ENCODE measurements at regions not wholly inside any gene's neighbourhood (a gene's known extent, or its start where the extent isn't known, plus 50 kb on each side); places are given as distances from the start of the nearest gene placed in this dataset.
"Not testable (repeated sequence)": the region's sequence is repeated elsewhere in the genome, so short reads cannot be mapped to it uniquely, and the experiment has no call there.

DNA sequence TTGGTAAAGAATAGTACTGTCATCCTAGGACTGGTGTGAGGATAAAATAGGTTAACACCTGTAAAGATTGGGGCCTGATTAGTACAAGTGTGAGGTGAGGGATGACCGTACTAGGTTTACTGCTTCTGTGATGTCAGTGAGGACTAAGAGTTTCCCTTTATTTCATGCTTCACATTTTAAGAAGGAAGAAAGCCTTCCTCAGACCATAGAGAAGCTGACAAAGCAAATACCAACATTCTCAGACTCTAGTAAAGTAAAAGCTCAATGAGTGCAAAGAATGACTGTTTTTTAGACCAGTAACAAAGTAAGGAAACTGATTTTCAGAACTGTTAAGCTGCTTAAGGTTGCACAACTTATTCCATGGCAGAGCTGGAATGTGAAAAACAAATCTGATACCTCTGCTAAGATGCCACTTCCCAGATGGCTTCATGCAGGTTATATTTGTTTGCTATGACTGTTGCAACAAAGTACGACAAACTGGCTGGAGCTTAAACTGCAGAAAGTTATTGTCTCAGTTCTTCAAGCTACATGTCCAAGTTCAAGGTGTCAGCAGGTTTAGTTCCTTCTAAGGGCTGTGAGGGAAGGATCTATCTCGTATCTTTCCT, 354.9 kb downstream of the RSL24D1 start:
- DNase-seq (ENCODE audit: low spot score): no peak

DNA sequence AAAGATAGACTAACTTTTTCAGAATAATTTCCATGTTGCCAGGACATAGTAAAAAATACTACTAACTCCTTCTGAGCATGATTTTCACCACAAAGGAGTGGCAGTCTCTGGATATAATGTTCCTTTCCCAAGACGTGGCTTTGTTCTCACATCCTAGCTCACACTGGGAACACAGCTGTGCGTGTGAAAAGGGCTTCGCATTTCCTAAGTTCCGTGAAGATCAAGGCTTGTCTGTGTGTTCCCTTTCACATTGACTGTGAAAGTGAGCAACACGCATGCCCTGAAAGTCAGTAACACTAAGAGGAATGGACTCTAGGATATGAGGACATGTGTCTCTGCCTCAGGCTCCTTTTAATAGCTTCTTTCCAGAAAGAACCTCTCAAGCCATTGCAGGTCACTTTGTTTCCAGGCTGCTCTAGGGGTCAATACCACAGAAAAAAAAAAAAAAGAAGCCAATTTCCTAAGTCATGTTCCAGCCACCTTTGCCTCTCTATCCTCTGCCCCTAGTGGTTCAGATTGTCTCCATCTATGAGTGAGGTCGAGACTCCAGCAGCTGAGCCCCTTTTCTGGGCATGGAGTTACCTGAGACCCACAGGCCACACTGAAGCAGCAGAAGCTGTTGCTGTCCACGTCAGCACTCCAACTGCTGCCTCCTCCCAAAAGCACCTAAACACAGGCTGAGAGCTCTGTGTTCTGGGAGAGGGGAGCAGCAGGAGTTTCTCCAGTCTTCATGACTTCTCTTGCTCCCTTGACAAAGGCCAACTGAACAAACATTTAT, 355.9 kb downstream of the RSL24D1 start:
- no peak for DNase-seq (ENCODE audit: low spot score)

DNA sequence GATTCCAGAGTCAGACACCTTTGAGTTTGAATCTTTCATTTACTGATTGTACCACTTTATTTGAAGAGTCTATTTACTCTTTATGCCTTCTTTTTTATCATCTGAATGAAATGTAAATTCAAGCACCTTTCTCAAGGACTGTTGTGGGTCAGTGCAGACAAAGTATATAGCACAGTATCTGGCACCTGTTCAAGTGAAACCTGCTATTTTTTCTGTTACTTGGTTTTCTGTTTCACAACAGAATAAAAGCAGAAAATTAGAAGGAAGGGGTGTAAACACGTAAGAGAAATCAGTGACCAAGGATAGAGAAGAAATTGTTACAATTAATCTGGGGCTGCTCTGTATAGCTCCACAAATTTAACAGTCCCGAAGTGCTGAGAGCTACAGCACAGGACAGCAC, 357.4 kb downstream of the RSL24D1 start:
- DNase-seq (ENCODE audit: low spot score): no peak

DNA sequence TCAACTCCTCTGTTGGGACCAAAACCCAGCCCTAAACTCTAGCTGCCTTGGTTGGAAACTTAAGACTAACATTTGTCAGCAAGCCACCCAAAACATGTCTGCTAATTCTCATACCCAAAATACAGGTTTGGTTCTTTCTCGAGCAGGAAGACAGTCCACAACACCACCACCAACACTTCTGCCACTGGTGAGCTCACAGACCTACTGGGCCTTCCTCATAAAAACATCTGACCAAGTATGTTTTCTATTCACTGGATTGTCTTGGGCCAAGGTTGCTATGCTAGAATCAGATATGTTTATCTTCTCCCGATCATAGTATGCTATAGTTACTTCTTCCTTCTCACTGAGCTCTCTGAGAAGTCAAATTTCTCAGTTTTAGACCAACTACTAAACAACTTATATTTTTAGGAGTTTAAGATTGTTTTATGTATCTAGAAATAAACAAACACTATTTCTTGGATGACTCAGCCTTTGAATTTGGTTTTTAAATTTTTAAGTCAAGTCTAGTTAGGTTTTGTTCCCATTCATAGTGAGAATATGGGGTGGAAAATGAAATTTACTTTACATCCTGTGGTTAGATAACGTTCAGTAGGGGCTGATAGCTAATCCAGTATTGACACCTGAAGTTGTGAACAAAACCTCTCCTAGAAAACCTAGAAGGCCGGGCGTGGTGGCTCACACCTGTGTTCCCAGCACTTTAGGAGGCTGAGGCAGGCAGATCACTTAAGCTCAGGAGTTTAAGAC, 360.5 kb downstream of the RSL24D1 start:
- no peak for DNase-seq (ENCODE audit: low spot score)

DNA sequence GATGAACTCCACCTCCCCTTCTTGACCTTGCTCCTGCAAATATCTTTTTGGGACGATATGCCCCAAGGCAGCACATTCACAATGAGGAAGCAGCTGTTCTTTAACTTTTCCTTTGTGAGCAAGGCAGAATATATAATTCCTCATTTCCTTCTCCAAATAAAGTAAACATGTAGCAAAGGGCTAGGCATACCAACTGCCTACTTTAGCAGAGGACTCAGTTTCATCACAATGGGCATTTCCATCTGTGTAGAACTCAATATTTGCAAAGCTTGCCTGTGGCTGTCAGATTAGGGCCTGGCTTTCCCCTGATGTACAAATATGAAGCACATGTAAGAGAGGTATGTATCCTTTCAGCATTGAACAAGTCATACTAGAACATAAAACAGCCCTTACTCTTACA, 366.9 kb downstream of the RSL24D1 start:
- no peak for DNase-seq (ENCODE audit: low spot score)

DNA sequence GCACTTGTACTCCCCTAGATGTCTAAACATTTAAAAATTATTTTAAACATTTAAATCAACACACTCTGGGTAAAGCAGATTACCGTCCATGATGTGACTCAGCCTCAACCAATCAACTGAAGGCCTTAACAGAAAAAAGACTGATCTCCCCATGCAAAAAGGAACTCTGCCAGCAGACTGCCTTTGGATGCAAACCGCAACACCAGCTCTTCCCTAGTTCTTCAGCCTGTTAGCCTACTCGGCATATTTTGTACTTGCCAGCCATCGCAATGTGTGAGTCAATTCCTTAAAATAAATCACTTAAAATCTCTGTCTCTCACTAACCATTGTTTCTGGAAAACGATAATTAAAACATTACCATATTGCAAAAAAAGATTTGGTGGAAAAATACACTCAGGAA, 375.9 kb downstream of the RSL24D1 start:
- peak; percentile 11 for DNase-seq (ENCODE audit: low spot score)

DNA sequence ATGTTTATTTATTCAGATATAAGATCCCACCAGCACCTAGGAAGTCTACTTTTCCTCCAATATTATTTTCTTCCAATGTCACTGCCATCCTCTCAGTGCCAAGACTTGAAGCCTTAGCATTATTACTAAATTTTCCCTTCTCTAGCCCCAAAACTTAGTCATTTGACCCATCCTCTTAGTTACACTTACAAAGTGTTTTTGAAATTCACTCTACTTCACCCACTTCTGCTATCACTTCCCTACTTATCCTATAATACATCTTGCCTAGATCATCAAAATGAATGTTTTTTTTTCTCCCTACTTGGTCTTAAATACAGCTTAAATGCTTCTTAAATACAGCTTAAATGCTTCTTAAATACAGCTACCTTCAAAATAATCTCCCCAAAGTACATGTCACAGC, 376.6 kb downstream of the RSL24D1 start:
- no peak for DNase-seq (ENCODE audit: low spot score)

DNA sequence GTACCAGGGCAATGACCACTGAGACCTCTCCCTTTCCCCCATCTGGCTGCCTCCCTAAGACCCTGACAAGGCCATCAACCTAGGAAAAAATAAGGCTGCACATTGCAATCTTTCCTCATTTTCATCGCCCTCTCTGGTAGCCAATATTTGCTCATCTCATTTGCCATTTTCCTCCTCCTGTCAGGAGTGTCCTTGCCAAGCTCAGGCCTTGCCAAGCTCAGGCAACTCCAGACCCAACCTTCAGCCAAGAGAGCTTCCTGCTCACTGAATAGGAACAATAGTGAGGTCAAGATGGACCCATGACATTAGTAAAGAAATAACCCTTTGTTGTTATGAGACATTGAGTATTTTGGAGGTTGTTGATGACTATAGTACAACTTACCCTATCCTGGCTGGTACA, 380.3 kb downstream of the RSL24D1 start:
- no peak for DNase-seq (ENCODE audit: low spot score)

DNA sequence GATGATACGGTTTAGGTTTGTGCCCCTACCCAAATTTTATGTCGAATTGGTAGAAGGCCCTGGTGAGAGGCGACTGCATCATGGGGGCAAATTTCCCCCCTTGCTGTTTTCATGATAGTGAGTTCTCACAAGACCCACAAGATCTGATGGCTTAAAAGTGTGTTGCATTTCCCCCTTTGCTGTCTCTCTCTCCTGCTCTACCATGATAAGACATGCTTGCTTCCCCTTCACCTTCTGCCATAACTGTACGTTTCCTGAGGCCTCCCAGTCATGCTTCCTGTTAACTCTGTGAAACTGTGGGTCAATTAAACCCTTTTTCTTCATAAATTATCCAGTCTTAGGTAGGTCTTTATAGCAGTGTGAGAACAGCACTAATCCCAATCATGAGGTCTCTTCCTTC, 381.2 kb downstream of the RSL24D1 start:
- DNase-seq (ENCODE audit: low spot score): no peak

DNA sequence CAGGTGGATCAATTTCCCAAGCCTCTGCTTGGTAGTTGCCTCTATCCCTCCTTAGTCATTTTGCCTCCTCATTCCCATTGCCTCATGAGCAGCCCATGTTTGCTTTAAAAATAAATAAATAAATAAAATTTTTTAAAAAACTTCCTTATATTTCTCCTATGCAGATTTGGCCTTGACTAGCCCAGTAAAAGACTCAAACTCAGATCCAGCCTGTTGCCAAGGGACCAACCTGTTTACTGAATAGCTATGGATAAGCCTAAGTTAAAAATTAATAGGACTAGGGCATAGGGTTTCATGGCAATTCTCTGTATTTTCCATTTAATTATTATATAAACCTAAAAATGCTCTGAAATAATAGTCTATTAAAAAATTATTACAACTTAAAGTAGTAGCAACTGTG, 384.4 kb downstream of the RSL24D1 start:
- DNase-seq (ENCODE audit: low spot score): no peak

DNA sequence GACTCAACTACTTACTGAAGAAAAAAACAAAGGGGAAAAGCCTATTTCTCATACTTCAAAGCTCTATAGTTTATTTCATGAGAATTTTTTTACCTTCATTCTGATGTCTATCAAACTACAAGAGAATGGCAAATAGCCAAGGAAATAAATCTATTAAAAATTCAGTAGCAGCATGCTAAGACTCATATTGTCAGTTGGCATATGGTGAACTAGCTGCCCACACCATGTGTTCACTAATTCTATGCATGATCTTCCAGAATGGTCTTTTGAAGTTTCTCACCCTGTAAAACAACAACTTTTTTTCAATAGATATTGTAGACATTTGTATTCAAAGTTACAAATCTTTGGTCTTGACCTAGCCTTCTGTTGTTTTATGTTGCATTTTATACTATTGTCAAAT, 386.2 kb downstream of the RSL24D1 start:
- DNase-seq (ENCODE audit: low spot score): no peak

DNA sequence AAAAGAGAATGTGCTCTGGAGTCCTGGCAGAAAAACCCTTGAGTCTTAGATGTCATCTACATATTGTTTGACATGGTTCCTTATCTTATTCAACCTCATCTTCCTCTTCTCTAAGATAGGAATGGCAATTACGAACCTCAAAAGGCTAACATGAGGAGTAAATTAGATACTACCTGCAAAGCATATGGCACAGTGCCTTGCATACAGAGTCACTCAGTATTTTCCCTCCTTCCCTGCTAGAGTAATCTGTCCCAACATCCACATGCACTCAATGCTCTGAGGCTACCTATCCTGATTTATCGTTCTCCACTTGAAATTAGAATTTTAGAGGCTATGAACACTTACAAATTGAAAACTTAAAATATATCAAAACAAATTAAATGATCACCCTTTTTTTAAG, 386.7 kb downstream of the RSL24D1 start:
- no peak for DNase-seq (ENCODE audit: low spot score)

DNA sequence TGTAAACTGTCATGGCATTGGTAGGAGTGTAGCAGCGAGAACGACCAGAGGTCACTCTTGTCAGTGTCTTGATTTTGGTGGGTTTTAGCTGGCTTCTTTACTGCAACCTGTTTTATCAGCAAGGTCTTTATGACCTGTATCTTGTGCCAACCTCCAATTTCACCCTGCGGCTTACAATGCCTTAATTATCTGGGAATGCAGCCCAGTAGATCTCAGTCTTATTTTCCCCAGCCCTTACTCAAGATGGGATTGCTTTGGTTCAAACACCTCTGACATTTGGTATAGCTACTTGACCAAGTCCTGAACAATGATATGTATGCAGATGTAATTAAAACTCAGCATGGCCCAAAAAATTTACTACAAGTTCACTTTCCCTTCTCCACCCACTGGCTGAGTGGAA, 388.4 kb downstream of the RSL24D1 start:
- no peak for DNase-seq (ENCODE audit: low spot score)

DNA sequence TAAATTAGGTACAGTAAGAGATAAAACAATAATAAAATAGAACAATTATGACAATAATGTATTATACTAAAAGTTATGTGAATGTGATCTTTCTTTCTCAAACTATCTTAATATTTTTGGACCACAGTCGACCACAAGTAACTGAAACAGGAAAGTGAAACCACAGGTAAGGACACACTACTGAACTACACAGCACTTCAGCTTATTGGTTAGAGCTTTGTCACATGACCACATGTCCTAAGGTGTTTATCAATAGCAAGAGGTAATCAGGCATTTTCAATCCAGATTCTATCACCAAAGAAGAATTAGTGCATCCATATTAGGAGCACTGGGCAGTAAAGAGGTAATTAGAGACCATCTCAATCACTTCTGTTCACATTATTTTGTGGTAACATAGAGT, 392.8 kb downstream of the RSL24D1 start:
- no peak for DNase-seq (ENCODE audit: low spot score)

DNA sequence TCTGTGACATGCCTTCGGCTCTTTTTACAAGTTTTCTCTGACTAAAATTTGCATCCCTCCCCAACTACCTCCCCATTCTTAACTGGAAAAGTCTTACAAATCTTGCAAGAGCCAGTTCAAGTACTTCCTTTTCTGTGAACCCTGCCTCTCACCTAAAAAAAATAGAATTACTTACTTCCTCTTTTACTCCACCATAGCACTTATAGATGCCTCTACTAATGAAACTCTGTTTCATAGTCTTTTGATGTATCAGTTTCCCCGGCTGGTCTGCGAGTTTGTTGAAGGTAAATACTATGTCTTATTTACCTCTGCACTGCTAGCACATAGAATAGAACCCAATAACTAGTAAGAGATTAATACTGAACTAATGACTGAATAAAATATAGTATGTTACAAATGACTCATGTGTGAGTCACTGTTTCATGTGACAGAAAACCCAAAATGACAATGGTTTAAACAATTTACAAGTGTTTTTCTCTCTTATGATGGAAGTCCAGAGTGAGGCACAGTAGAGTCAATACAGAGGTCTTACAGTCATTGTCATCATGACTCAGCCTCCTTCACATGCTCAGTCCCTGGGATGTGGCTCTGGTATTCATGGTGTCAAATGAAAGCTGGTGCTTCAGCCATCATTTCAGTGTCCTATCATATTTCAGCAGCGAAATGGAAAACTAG, 393.5 kb downstream of the RSL24D1 start:
- DNase-seq (ENCODE audit: low spot score): no peak

DNA sequence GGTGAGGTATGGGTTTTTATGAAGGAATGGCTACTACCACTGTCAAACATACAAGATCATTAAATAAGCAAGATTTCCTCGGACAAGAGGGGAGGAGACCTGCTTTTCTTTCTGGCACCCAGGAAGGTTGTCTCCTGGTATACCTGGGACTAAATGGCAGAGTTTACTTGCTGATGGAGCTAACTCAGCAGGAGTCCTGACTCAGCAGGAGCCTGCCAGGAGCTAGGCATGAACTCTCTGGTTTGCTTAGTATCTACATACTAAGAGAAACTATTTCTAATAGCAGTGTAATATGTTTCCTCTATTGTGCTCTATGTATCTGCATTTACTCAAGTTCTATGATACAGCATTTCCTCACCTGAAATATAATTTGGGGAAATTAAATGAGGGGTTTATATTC, 404.2 kb downstream of the RSL24D1 start:
- no peak for DNase-seq (ENCODE audit: low spot score)

DNA sequence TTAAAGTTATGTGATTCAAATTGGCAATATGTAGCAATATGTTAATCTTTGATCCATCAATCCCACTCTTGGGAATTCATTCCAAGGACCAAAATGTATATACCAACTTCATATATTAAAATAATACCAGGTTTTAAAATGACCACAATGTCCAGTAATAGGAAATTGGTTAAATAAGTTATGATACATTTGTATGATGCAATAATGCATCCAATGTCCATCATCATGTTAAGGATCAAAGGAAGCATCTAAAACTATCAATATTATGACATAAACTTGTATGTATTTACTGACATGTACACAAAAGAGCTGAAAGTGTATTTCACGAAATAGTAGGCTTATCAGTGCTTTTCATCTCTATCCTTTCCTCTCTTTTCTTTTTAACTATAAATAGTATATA, 406.0 kb downstream of the RSL24D1 start:
- no peak for DNase-seq (ENCODE audit: low spot score)

DNA sequence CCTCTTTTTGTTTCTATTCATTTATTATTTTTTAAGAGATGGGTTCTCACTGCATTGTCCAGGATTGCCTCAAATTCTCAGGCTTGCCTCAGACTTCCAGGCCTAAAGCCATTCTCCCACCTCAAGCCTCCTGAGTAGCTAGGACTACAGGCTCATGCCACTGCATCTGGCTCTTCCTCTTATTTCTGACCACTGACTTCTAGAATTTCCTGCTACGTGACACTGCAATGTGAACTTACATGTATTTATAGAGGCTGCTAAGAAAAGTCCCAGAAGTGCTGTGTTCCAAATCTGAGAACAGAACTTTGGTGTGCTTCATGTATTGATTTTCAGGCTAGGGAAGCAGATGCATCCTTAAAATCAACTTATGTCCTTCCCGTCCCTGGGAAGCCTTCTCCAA, 407.4 kb downstream of the RSL24D1 start:
- no peak for DNase-seq (ENCODE audit: low spot score)

DNA sequence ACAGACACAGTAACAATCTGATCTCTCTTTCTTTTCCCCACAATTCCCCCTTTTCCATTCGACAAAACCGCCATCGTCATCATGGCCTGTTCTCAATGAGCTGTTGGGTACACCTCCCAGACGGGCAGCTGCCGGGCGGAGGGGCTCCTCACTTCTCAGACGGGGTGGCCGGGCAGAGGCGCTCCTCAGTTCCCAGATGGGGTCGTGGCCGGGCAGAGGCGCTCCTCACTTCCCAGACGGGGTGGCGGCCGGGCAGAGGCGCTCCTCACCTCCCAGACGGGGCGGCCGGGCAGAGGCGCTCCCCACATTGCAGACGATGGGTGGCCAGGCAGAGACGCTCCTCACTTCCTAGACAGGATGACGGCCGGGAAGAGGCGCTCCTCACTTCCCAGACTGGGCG, 415.5 kb downstream of the RSL24D1 start:
- not testable (repeated sequence) for DNase-seq (ENCODE audit: low spot score)

DNA sequence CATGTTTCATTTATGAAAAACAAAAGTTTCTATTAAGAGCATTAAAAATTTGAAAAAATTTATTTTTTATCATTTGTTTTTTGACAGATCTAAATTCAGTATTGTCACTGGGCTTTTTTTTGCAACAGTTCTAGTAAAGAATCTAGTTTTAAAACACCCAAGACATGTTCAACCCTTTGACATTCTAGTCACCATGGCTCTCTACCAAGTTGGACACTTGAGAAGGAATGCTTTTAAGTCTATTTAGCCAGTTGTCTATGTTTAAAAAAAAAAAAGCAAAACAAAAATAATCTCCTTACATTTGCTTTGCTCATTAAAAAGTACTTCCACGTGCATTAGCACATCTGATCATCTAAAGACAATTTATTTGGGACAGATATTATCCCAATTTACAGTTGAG, 417.5 kb downstream of the RSL24D1 start:
- DNase-seq (ENCODE audit: low spot score): no peak

DNA sequence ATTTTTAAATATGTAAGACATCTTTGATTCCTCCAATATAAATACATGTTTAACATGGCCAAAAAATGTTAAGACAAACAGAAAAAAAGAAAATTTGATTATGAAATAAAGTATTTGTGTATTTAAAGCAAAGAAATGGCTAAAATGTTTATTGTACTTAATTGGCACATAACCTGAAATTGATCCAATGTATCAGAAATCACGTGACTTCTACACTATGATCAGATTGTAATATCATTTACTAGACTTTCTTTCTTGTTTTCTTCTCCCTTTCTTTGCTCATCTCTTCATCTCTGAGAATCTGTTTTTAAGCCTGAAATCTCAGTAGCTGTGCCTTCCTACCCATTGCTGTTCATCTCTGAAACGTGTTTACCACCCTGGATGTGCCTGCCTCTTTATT, 420.3 kb downstream of the RSL24D1 start:
- DNase-seq (ENCODE audit: low spot score): no peak

DNA sequence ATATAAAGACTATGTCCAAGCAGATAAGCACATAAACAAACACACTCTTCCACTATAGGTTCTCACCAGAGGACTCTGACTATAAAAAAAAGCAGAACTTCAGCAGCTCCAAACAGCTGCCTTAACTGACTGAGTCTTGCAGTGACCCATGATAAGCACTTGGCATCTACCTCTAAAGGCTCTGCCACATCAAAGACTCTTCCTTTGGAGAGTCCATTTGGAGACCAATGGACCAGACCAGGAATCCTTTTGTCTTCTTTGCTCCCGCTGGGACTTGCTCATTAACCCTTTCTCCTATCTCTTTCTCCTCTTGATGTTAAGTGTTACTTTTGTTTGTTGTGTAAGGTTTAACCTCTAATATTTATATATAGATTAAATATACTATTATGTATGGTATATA, 424.1 kb downstream of the RSL24D1 start:
- no peak for DNase-seq (ENCODE audit: low spot score)

DNA sequence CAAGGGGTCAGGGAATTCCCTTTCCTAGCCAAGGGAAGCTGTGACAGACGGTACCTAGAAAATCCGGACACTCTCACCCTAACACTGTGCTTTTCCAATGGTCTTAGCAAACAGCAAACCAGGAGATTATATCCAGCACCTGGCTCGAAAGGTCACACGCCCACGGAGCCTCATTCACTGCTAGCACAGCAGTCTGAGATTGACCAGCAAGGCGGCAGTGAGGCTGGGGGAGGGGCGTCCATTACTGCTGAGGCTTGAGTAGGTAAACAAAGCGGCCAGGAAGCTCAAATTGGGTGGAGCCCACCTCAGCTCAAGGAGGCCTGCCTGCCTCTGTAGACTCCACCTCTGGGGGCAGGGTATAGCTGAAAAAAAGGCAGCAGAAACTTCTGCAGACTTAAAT, 447.3 kb downstream of the RSL24D1 start:
- DNase-seq (ENCODE audit: low spot score): not testable (repeated sequence)

Measured in mucosa of gallbladder (tissue), 1 donor.